Fibroblast of lung (primary cell): ENCODE measurements at regions not wholly inside any gene's neighbourhood (a gene's known extent, or its start where the extent isn't known, plus 50 kb on each side); places are given as distances from the start of the nearest gene placed in this dataset.

ENCODE experiments used
- DNase-seq, 2 donors: peaks; one replicate each; pipeline versions ENCODE4 v3.0.0 to v3.0.0-alpha.2; 2010; ENCODE audit warnings: low read depth in 2 of 2
- H2AFZ ChIP-seq: 2 replicates; pipeline ENCODE4 v1.5.1; 2012; ENCODE audit warnings: low read length, control low read depth, inconsistent platforms
- H3K27ac ChIP-seq: 2 replicates; pipeline ENCODE4 v1.5.1; 2011; ENCODE audit warnings: low read length, control low read depth; ENCODE audit not compliant: insufficient read depth
- H3K27me3 ChIP-seq: 2 replicates; pipeline ENCODE4 v1.5.1; 2011; ENCODE audit warnings: mild to moderate bottlenecking, low read length; ENCODE audit not compliant: control insufficient read depth, insufficient read depth
- H3K36me3 ChIP-seq: 2 replicates; pipeline ENCODE4 v1.5.1; 2011; ENCODE audit warnings: low read length; ENCODE audit not compliant: control insufficient read depth, insufficient read depth
- H3K4me1 ChIP-seq: 2 replicates; pipeline ENCODE4 v1.5.1; 2011; ENCODE audit warnings: low read length; ENCODE audit not compliant: control insufficient read depth, insufficient read depth; ENCODE audit errors: extremely low read depth
- H3K4me2 ChIP-seq: 2 replicates; pipeline ENCODE4 v1.5.1; 2011; ENCODE audit warnings: low read length, control low read depth; ENCODE audit not compliant: insufficient read depth; ENCODE audit errors: extremely low read depth
- H3K4me3 ChIP-seq, 4 experiments: fragments of 200-600 bp in 1 of 4; sonication (generic) in 1 of 4; replicated peaks in 1 of 4; 2 replicates each; pipeline ENCODE4 v1.5.1; 2011 to 2016; ENCODE audit warnings: low read length in 4 of 4, low read depth in 3 of 4, mild to moderate bottlenecking in 3 of 4, control low read depth in 2 of 4, inconsistent platforms in 1 of 4, mixed read lengths in 1 of 4; ENCODE audit not compliant: insufficient read depth in 1 of 4; ENCODE audit errors: control extremely low read depth in 1 of 4
- H3K79me2 ChIP-seq: 2 replicates; pipeline ENCODE4 v1.5.1; 2012; ENCODE audit warnings: mild to moderate bottlenecking, low read length, inconsistent platforms; ENCODE audit not compliant: control insufficient read depth, insufficient read depth
- H3K9ac ChIP-seq: 2 replicates; pipeline ENCODE4 v1.5.1; 2011; ENCODE audit warnings: mild to moderate bottlenecking, low read length, control low read depth; ENCODE audit not compliant: insufficient read depth
- H3K9me3 ChIP-seq: 2 replicates; pipeline ENCODE4 v1.5.1; 2012; ENCODE audit warnings: low read depth, low read length; ENCODE audit not compliant: control insufficient read depth, insufficient read depth
- H4K20me1 ChIP-seq: 2 replicates; pipeline ENCODE4 v1.5.1; 2011; ENCODE audit warnings: low read length; ENCODE audit not compliant: control insufficient read depth, insufficient read depth; ENCODE audit errors: extremely low read depth
- EZH2 ChIP-seq: IDR thresholded peaks from 2 replicates; pipeline ENCODE4 v1.5.1; 2012; ENCODE audit warnings: low read length, control low read depth, mild to moderate bottlenecking; ENCODE audit errors: missing control alignments
- TF ChIP-seq, protein P1 (sequence below), 2 donors: IDR thresholded peaks in 1 of 2; conservative IDR thresholded peaks in 1 of 2; 1 replicate in 1 of 2; 2 replicates in 1 of 2; pipeline ENCODE4 v1.5.1; 2011 to 2012; ENCODE audit warnings: low read length in 2 of 2, control low read depth in 1 of 2, inconsistent platforms in 1 of 2, low read depth in 1 of 2, mild to moderate bottlenecking in 1 of 2

GRCh38 chr4:26150948-26151347 lies 169.9 kb upstream of the RBPJ start:
- H3K9ac ChIP-seq = no peak overlapping the region
- H3K79me2 ChIP-seq = no peaks in the 10 kb centered on the region
- DNase-seq = peak; percentile 57 to 72
- H3K9me3 ChIP-seq = no peaks in the 10 kb centered on the region
- peak overlapping the region; percentile 68 for H3K27ac ChIP-seq
- no peaks in the 10 kb centered on the region for H4K20me1 ChIP-seq
- peaks cover 14% of the 10 kb centered on the region for H3K4me1 ChIP-seq
- peak overlapping the region; percentile 68 for H3K4me2 ChIP-seq
- no peaks in the 10 kb centered on the region for H3K27me3 ChIP-seq
- no peak overlapping the region for H3K4me3 ChIP-seq
- H2AFZ ChIP-seq = peak overlapping the region; percentile 33
- H3K36me3 ChIP-seq = no peaks in the 10 kb centered on the region
- TF ChIP-seq, protein P1, sequence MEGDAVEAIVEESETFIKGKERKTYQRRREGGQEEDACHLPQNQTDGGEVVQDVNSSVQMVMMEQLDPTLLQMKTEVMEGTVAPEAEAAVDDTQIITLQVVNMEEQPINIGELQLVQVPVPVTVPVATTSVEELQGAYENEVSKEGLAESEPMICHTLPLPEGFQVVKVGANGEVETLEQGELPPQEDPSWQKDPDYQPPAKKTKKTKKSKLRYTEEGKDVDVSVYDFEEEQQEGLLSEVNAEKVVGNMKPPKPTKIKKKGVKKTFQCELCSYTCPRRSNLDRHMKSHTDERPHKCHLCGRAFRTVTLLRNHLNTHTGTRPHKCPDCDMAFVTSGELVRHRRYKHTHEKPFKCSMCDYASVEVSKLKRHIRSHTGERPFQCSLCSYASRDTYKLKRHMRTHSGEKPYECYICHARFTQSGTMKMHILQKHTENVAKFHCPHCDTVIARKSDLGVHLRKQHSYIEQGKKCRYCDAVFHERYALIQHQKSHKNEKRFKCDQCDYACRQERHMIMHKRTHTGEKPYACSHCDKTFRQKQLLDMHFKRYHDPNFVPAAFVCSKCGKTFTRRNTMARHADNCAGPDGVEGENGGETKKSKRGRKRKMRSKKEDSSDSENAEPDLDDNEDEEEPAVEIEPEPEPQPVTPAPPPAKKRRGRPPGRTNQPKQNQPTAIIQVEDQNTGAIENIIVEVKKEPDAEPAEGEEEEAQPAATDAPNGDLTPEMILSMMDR (conservative IDR thresholded peaks at IDR 0.05 in 1 of 2, IDR thresholded peaks at IDR 0.05 in 1 of 2; ENCODE audit: low read depth in 1 of 2, low read length in 2 of 2) = peak in 1 of 2 donors; percentile 9
- no peak for TF ChIP-seq EZH2

GRCh38 chr4:26151615-26152014 lies 169.2 kb upstream of the RBPJ start:
- TF ChIP-seq, protein P1 (conservative IDR thresholded peaks at IDR 0.05 in 1 of 2, IDR thresholded peaks at IDR 0.05 in 1 of 2; ENCODE audit: low read depth in 1 of 2, low read length in 2 of 2) = no peak
- TF ChIP-seq EZH2 = no peak
- Histone ChIP-seq H4K20me1 (no peaks in the 10 kb centered on the region), H3K9me3 (no peaks in the 10 kb centered on the region), H3K27me3 (no peaks in the 10 kb centered on the region), H3K4me1 (peaks cover 14% of the 10 kb centered on the region), H3K4me3 (no peak overlapping the region), H3K79me2 (no peaks in the 10 kb centered on the region), H2AFZ (peak overlapping the region; percentile 63), H3K9ac (no peak overlapping the region), H3K36me3 (no peaks in the 10 kb centered on the region), H3K27ac (peak overlapping the region; percentile 68), H3K4me2 (peak overlapping the region; percentile 68)
- DNase-seq = peak; percentile 55 to 75

DNA sequence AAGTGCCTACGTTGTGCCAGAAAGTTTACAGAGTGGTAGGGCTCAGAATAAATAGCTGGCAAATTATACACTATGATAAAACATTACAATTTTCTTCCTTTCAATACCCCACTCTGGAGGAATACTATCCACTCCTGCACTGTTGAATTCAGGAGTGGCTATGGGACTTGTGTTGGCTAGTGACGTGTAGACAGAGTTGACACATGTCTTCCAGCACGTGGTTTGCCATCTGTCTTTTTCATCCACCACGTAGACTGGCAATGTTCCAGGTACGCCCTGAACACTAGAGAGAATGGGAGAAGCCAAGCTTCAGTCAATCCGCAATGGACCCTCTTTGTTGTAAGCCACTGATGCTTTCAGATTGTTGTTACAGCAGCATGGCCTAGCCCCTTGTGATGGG lies 168.8 kb upstream of the RBPJ start:
- Histone ChIP-seq H3K4me2 (peak overlapping the region; percentile 68), H3K36me3 (no peaks in the 10 kb centered on the region), H3K4me1 (peaks cover 14% of the 10 kb centered on the region), H3K9ac (no peak overlapping the region), H2AFZ (no peak overlapping the region), H3K9me3 (no peaks in the 10 kb centered on the region), H3K79me2 (no peaks in the 10 kb centered on the region), H3K4me3 (no peak overlapping the region), H3K27ac (peak overlapping the region; percentile 68), H3K27me3 (no peaks in the 10 kb centered on the region), H4K20me1 (no peaks in the 10 kb centered on the region)
- TF ChIP-seq EZH2 = no peak
- TF ChIP-seq, protein P1 (conservative IDR thresholded peaks at IDR 0.05 in 1 of 2, IDR thresholded peaks at IDR 0.05 in 1 of 2; ENCODE audit: low read depth in 1 of 2, low read length in 2 of 2) = no peak
- DNase-seq = no peak
